HG03175 (cell line): ENCODE measurements at regions not wholly inside any gene's neighbourhood (a gene's known extent, or its start where the extent isn't known, plus 50 kb on each side); places are given as distances from the start of the nearest gene placed in this dataset.

ENCODE experiments used
- ATAC-seq: cut with Tn5 transposase; IDR thresholded peaks from one replicate; pipeline ENCODE4 v1.9.1; 2021; ENCODE audit warnings: mild to moderate bottlenecking, moderate library complexity; ENCODE audit not compliant: unreplicated experiment

DNA sequence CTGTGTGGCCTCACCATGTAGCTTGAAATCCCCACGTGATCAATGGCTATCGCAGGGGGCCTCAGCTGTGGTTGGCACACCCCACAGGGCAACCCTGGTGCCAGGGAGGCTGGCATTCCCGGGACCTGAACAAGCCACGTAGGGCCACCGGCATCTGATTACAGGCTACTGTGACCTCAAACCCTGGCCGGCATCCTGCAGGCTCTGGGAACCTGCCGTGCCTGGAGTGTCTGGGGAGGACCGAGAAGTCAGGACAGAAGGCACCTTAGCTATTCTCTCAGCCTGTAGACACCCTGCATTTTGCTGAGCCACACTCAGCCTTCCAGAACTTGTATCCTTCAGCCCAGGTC, 213.0 kb downstream of the GLI2 start:
- ATAC-seq = no peak

DNA sequence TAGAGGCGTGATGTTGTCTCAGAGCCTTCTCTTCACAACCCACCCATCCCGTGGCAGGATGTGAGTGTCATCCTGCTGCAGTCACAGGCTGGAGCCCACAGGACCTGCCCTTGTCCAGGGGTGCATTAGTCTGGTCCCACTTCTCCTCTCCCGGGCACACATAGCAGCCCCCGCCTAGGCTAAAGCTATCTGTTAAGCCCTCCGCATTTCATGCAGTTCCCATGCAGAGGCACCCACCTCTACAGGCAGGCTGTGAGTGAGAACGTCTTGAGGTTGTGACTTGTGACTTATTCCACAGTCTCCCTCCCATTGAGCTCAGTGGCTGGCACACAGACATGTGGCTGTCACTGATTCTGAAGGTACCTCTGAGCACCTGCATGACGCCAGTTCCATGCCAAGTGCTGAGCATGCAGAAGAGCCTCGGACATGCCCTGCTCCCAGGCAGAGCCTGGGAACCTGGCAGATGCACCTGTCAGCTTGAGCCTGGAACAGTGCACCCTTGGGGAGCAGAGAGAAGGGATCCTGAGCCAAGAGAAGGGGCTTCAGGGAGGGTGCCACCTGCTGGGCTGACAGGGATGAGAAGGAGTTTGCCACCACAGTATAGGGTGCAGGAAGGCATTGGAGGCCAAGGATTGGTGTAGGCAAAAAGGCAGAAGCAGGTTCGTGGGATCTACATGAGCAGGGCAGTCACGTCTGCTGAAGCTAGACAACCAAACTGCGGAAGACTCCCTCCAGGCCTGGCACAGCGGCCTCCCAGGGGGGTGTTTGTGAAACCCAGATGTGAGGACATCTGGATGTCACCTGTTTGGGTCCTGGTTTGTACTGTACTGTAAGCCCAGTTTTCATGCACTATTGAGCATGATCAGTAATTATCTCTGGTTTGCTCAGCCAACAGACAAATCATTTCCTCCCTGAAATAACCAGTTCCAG, 213.6 kb downstream of the GLI2 start:
- ATAC-seq = no peak

DNA sequence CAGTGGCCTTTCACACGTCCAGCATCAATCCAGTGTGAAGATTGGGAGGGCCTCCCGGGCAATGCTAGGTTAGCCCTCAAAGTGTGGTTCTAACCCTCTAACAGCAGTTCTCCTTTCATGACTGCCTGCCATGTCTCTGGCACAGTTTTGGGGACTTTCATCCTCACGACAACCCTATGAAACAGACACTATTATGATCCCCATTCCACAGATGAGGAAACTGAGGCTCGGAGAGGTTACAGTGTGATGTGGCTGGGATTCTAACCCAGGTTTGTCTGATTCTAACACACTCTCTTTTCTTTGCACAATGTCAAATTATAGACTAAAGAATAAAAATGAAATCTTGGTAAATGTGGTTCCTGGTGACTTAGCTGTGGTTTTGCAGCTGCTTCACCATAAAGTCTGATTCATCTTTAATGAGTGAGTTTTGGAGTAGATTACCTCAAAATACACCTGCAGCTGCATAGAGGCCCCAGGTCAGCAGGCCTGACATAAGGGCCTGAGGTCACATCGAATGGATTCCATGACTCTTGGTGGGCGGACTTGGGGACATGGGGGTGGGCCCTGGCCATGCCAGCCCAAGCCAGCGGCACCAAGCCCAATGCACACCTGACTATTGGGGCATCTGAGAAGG, 214.4 kb downstream of the GLI2 start:
- no peak for ATAC-seq

DNA sequence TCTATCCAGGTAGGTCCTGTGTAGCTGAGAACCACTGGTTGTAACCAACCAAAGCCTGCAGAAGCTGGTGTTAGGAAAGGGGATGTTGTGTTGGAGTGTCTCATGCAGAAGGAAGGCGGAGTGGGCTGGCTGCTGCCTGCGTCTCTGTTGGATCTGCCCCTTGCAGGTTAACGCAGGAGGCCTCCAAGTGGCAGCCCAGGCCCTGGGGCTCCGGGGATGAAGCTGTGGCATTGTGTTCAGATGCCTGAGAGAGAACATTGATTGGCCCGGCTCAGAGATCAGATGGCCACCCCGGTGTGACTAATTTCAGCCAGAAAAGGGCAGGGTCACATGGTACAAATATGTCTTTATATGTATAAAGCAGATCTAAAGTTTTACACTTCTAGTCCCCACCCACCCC, 216.0 kb downstream of the GLI2 start:
- no peak for ATAC-seq

DNA sequence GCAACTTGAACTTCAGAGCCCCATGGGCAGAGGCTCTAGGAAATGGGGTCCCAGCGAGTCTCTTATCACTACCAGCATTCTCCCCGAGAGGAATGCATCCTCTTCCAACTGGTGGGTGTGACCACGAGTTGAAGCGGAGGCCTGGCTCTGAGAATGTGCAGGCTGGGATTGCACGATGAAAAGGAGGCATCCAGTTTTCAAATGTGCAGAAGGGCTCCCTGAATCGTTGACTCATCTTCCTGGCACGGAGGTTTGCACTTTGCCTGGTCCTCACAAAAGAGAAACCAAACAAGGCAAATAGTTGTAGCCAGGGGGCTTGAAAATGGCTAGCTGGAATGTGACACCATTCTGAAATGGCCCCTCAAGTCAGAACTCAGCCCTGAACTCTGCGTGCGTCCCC, 216.7 kb downstream of the GLI2 start:
- no peak for ATAC-seq

DNA sequence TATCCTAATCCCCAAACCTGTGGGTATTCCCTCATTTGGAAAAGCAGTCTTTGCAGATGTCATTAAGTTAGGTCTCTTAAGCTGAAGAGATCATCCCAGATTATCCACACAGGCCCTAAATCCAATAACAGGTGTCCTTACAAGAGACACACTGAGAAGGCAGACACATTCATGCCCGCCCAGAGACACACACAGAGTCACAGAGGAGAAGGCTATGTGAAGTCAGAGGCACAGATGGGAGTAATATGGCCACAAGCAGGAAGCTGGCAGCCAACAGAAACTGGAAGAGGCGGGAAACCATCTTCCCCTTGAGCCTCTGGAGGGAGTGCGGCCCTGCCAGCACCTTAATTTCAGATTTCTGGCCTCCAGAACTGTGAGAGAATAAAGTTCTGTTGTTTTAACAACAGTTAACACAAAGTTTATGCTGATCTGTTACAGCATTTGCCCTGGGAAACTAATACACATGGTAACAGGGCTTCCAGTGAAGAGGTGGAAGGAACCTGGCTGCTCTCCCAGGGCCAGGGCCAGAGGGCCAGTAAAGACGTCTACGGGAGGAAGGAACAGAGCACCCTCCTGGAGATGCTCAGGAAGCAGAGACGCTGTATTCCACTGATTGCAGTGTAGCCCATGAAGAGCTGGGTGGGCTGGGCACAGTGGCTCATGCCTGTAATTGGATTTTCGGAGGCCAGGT, 217.5 kb downstream of the GLI2 start:
- no peak for ATAC-seq

DNA sequence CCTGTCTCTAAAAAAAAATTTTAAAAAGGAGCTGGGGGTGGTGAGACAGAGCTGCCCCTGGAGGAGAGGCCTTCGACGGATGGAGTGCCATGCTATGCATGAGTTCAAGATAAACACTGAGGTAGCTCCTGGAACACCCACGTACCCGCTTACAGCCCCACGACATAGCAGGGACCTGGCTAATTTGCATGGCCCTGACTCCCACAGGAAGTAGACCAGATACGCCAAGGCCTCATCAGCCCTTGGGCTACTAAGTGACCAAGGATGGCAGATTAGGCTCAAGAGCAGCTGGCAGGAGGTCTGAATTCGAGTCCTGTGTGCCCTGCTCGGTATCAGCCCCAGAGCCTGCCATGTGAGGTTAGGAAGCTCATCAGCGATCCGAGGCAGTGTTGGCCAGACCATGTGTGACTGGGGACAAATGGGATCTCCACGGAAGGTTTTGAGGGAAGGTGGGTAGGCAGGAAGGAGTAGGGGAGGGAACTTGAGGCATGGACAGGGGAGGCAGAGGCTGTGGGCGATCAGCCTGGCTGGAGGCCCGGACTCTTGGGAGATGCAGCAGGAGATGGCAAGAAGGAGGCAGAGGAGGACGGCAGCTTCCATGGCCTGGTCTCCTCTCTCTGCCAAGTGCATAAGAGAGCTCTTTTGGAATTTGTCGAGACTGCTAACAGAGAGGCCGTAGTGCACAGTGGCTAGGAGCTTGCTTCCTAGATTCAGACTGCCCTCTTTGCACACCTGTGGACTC, 218.3 kb downstream of the GLI2 start:
- ATAC-seq = no peak

DNA sequence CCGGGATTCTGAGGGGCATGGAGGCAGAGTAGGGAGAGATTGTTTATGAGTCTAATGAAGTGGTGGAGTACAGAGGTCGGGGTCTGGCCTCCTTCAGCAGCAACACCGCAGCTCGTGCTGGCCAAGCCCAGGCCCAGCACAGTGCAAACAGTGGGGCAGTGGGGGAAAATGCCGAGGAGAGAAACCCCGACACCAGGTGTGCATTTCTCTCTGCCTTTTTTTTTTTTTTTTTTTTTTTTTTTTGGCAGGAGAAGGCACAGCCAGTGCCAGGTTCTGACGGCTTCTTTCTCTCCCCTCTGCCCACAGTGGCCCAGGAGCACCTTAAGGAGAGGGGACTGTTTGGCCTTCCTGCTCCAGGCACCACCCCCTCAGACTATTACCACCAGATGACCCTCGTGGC, 219.3 kb downstream of the GLI2 start:
- no peak for ATAC-seq

DNA sequence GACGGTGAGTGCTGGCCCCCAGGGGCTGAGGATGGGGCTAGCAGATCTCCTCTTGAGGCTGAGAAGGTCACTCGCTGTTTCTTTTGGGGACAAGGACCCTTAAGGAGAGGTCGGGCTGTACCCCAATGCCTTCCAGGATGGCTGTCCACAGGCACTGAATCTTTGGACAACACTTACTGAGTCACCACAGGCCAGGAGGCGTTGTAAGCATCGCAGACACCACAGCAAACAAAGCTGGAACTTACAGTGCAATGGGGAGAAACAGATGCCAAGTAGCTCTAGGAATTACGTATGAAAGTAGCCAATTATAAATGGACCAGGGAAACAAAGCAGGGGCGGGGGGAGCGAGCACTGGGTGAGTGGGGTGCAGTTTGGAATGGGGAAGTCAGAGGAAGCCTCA, 219.8 kb downstream of the GLI2 start:
- ATAC-seq = no peak

DNA sequence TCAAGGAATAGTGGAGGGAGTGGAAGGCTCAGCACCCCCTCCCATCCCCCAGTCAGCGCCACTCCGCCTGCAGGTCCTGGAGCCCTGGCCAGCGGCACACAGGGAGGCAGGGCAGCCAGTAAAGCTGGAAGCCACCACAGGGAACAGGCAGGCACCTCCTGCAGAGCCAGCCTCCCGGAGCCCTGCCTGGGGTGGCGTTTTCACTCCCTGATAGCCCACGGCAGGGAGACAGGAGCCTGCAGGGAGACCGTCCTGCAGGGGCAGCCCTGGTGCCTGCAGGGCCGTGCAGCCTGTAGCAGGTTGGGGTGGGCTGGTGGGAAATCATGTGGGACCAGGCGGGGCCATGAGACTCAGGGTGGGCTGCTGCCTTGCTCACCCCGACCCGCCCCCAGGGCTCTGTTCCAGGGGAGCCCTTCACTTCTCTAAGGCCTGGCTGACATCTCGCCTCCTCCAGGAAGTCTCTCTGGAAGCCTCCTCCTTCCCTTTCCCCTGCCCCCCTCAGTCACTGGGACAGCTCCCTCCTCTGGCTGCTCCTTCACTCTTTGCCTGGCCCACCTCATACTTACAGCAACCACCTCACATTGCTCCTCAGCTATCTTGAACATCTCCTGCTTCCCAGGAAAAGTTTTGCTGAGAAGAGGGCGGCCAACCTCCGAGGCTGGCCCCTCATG, 221.0 kb downstream of the GLI2 start:
- no peak for ATAC-seq

DNA sequence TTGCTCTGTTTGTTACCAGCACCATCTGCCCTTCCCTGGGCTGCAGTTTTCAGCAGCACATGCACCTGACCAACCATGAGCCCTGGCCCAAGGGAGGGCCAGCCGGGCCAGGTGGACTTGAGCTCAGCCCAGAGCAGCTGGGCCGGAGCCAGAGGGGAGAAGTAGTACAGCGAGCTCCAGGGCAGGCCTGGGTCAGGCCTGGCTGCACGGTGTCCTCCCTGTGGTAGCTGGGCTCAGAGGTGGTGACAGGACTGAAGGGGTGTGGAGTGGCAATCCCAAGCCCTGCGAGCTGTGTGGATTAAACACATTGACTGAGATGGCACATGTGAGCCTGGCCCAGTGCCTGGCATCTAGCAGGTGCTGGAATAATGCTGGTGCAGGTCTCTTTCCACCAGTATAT, 222.2 kb downstream of the GLI2 start:
- ATAC-seq = no peak

DNA sequence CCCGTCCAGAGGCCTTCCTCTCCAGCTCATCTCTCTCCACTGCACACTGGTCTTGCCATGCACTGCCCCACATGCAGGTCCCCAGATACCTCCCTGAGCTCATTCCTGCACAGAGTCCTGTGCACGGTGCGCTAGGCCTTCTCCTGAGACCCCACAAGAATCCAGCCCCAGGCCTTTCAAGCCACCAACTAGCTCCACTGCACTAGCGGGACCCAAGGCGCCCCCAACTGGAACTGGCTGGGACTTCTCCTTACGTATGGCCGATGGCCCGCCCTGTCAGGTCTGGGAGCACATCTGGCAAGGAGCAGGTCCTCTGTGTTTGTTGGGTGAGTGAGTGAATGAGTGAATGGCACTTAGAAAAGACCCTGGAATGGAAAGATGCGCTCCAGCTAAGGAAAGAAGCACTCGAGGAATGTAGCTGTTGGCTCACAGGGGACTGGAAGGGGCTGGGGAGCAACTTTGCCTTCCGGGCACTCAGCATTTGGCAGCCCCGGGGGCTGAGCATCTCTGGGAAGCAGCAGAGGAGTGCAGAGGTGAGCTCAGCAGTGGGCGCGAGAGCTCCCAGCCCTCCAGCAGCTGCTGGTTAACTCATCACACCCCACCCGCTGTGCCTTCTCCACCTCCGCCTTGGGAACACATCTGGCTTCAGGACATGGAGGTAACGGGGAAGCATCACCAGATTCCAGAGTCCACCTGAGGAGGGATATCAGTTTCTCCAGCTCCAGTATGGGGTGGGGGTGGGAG, 223.1 kb downstream of the GLI2 start:
- no peak for ATAC-seq

DNA sequence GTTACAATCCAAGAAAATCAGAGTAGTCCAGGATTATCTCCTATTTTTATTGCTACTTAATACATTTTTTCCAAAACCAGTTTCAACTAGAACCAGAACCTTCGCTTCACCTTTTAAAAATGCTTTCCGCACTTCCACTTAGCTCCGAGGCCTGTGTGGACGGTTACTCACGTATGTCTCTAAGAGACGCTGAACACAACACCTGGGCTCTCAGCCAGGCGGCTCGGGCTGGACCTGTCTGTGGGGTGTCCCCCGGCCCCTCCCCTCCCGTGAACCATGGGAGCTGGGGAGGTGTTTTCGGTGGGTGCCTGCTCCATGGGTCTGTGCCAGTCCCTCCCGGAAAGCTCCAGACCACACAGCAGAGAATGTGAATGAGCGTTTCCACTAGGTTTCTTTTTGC, 223.8 kb downstream of the GLI2 start:
- no peak for ATAC-seq

DNA sequence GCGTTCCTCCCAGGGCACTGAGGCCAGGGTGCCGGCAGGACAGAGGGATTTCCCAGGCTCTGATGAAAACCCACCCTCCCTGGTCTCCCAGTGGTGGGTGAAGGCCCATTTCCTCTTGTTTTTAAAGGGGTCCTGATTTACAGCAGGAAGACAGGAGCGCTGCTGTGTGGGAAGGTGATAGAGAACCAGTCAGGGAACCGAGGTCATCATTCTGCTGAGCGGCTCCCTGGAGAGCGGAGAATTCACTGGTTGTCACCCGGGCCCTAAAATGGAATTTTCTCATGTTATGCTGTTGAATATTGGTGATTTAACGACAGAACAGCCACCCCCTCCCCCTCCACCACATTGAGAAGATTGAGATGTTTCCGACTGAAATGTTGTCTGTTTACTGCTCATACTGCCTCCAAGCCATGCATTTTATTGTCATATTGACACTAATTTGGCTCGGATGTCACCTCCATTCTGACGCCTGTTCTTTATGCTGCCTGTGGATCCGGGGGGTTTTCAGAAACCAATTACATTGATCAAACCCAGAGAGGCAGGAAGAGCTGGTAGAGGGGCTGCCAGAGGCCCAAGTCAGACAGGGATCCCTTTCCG, 225.2 kb downstream of the GLI2 start:
- ATAC-seq = no peak

DNA sequence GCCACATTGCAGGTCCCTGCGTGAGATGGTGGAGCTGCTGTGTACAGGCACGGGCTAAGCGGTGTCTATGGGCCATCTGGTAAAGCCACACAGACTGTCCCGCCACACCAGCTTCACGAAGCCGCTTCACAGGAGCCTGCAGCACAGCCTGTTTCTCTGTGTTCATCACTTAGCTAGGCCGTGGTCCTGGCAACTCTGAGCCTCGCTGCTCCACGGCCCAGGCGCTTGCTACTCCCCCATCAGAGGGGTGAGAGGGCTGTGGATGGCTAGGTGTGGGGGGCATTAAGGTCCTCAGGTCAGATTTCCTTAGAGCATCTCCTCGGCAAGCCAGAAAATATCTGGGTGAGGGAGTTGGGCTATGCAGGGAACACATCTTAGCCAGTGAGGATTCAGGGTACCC, 225.7 kb downstream of the GLI2 start:
- no peak for ATAC-seq

DNA sequence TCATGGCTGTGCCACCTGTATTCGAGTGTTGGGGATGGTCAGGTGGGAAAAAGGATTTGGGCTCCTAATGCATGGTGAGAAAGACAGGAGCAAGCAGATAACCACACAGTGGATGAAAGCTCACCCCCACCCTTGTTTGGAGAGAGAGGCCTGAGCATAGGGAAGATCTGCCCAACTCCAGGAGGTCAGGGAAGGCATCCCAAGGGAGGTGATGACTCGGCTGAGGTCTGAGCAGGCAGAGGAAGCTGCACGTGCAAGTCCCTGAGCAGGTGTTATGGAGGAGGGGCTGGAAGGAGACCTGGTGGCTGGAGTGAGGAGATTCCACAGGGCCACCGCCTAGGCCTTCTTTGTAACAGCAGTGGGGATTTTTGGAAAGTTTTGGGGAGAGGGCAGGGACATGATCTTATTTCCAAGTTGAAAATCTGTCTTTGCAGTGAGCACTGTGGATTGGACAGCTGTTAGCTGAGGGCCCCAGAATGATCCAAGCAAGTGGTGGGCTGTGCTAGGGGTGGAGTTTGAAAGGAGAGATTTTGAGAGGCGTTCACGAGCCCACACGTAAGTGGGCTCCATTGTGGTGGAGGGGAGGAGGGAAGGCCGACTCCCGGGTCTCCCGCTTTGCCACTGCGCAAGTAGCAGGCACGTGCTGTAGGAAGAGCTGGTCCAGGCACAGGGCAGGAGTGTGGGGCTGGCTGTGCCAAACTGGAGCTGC, 228.5 kb downstream of the GLI2 start:
- no peak for ATAC-seq

DNA sequence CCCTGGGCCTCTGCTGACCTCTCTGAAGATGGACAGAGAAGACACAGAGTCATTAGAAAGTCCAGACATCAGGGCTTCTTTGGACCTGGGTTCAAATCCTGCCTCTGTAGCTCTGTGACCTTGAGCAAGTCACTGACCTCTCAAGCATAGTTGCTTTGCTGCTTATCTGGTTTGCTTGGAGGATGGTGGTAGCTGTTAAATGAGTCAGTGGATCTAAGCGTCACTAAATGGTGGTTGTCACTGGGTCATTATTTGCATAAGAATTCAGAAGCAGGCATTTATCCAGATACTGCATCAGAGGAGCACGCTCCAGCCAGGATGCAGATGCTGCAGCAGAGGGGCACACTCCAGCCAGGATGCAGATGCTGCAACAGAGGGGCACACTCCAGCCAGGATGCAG, 229.2 kb downstream of the GLI2 start:
- ATAC-seq = no peak

DNA sequence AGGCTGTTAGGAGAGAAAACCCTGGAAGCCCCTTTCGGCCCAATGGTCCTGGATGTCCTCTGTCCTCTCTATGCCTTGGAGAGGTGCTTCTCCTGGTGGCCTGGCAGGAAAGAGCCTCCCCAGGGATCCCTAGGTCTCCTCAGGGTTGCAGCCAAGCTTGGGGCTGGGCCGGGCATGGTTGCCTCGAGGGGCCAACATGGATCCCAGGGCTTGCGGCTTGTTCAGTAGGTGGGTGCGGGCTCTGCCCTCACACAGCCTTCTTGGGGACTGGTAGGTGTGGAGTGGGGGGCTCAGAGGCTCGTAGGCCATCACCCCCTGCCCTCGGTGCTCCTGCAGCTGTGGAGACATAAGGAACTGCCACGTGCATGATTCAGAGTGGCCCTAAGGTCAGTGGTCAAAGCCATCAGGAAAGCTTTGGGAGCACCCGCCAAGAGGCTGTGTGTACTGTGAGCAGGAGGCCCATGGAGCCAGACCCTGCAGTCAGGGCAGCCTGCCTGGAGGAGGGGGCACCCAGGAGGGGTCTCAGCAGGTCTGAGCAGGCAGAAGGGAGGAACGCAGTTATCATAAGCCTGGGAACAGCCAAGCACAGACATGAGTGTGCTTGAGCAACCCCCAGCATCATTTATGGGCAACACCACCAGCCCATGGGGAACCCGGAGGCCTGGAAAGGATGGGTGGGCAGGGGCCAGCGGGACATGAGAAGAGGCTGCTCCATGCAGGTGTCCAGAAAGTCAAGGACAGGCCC, 231.0 kb downstream of the GLI2 start:
- ATAC-seq = no peak
